ENCODE measurements at regions not wholly inside any gene's neighbourhood (a gene's known extent, or its start where the extent isn't known, plus 50 kb on each side); places are given as distances from the start of the nearest gene placed in this dataset.

- DNase-seq: no peak
Observed at GRCh38 chr6:48369100-48369499, 258.1 kb upstream of the PTCHD4 start.

- no peak for DNase-seq
Observed at GRCh38 chr6:48325701-48326100, 214.7 kb upstream of the PTCHD4 start.

- no peak for DNase-seq
Observed at GRCh38 chr6:48318670-48319069, 207.7 kb upstream of the PTCHD4 start.

GRCh38 chr6:48315915-48316314 is 204.9 kb upstream of the PTCHD4 start:
- DNase-seq: no peak

GRCh38 chr6:48315051-48315719 is 204.2 kb upstream of the PTCHD4 start:
- no peak for DNase-seq

GRCh38 chr6:48311301-48311700 is 200.3 kb upstream of the PTCHD4 start:
- no peak for DNase-seq

GRCh38 chr6:48307573-48307972 is 196.6 kb upstream of the PTCHD4 start:
- DNase-seq: no peak

- no peak for DNase-seq
Observed at GRCh38 chr6:48290595-48290994, 179.6 kb upstream of the PTCHD4 start.

- DNase-seq: no peak
Observed at GRCh38 chr6:48289841-48290240, 178.8 kb upstream of the PTCHD4 start.

- DNase-seq: no peak
Observed at GRCh38 chr6:48281217-48281616, 170.2 kb upstream of the PTCHD4 start.

GRCh38 chr6:48280035-48280620 is 169.1 kb upstream of the PTCHD4 start:
- no peak for DNase-seq

- DNase-seq: no peak
Observed at GRCh38 chr6:48278261-48278660, 167.3 kb upstream of the PTCHD4 start.

GRCh38 chr6:48272518-48272917 is 161.5 kb upstream of the PTCHD4 start:
- DNase-seq: no peak

- no peak for DNase-seq
Observed at GRCh38 chr6:48255094-48255493, 144.1 kb upstream of the PTCHD4 start.

- no peak for DNase-seq
Observed at GRCh38 chr6:48249071-48249470, 138.1 kb upstream of the PTCHD4 start.

- no peak for DNase-seq
Observed at GRCh38 chr6:48243071-48243470, 132.1 kb upstream of the PTCHD4 start.

- DNase-seq: no peak
Observed at GRCh38 chr6:48240287-48240686, 129.3 kb upstream of the PTCHD4 start.

GRCh38 chr6:48236375-48236774 is 125.4 kb upstream of the PTCHD4 start:
- no peak for DNase-seq

- DNase-seq: no peak
Observed at GRCh38 chr6:48233063-48233462, 122.1 kb upstream of the PTCHD4 start.

GRCh38 chr6:48229841-48230240 is 118.8 kb upstream of the PTCHD4 start:
- no peak for DNase-seq

- no peak for DNase-seq
Observed at GRCh38 chr6:48222241-48222640, 111.2 kb upstream of the PTCHD4 start.

GRCh38 chr6:48213076-48213788 is 102.2 kb upstream of the PTCHD4 start:
- DNase-seq: no peak

- no peak for DNase-seq
Observed at GRCh38 chr6:48212501-48212900, 101.5 kb upstream of the PTCHD4 start.

GRCh38 chr6:48206091-48206490 is 95.1 kb upstream of the PTCHD4 start:
- no peak for DNase-seq

Measured in suppressor macrophage (primary cell).